ENCODE measurements at regions not wholly inside any gene's neighbourhood (a gene's known extent, or its start where the extent isn't known, plus 50 kb on each side); places are given as distances from the start of the nearest gene placed in this dataset.

- DNase-seq (ENCODE audit: low read depth, low spot score), result no peak
- ChIA-PET CTCF (interaction anchor here (1.3 kb wide), 1 partner anchor 201 kb away, joined by 4 read pairs; no protein-coding TSS in a partner anchor), POLR2A (no interaction called here)
- TF ChIP-seq CTCF (IDR thresholded peaks at IDR 0.05; ENCODE audit: insufficient read depth, low read length, missing control alignments), result no peak
- H3K4me3 ChIP-seq (ENCODE audit: low read depth, low read length), result no peak overlapping the region
Observed at GRCh38 chr3:115418583-115418982, 204.7 kb upstream of the GAP43 start.

GRCh38 chr3:115420086-115420485, 203.2 kb upstream of the GAP43 start:
- ChIA-PET CTCF (no interaction called here), POLR2A (interaction anchor here (0.7 kb wide), 1 partner anchor 229 kb away, joined by 3 read pairs; no protein-coding TSS in a partner anchor)
- no peak overlapping the region for H3K4me3 ChIP-seq (ENCODE audit: low read depth, low read length)
- no peak for DNase-seq (ENCODE audit: low read depth, low spot score)
- TF ChIP-seq CTCF (IDR thresholded peaks at IDR 0.05; ENCODE audit: insufficient read depth, low read length, missing control alignments), result no peak

GRCh38 chr3:115423170-115423569, 200.1 kb upstream of the GAP43 start:
- no peak for DNase-seq (ENCODE audit: low read depth, low spot score)
- no peak for TF ChIP-seq CTCF (IDR thresholded peaks at IDR 0.05; ENCODE audit: insufficient read depth, low read length, missing control alignments)
- H3K4me3 ChIP-seq (ENCODE audit: low read depth, low read length), result no peak overlapping the region
- CTCF ChIA-PET, result no interaction called here
- POLR2A ChIA-PET, result no interaction called here

GRCh38 chr3:115428841-115429240, 194.5 kb upstream of the GAP43 start:
- no peak for TF ChIP-seq CTCF (IDR thresholded peaks at IDR 0.05; ENCODE audit: insufficient read depth, low read length, missing control alignments)
- no peak for DNase-seq (ENCODE audit: low read depth, low spot score)
- ChIA-PET POLR2A (no interaction called here), CTCF (no interaction called here)
- H3K4me3 ChIP-seq (ENCODE audit: low read depth, low read length), result no peak overlapping the region

DNA sequence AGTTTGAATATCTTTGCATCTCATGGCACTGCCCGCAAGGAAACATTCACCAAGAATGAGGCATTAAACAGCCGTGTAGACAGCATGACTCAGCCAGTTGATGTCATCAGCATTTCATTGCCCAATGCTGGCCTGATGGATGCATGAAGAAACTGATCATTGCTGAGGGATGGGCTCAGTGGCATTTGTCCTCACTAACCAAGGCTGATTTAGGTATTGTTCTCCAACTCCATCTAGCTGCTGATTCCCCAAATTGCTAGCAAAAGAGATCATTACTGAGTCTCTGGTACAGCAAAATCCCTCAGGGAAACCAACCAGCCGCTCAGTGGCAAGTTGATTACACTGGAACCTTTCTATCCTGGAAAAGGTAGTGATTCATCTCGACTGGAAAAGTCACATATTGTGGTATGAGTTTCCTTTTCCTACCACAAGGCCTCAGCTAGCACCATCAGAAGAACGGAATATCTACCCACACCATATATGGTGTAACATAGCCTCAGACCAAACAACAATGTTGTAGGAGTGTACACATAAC, 186.5 kb upstream of the GAP43 start:
- no peak overlapping the region for H3K4me3 ChIP-seq (ENCODE audit: low read depth, low read length)
- POLR2A ChIA-PET, result interaction anchor here (0.9 kb wide), 1 partner anchor 35 kb away, joined by 3 read pairs; no protein-coding TSS in a partner anchor
- CTCF ChIA-PET, result interaction anchor here (0.8 to 8.3 kb wide), 12 partner anchors 10 to 381 kb away, joined by 3 to 55 read pairs (median 4); no protein-coding TSS in a partner anchor
- peak; percentile 48 for TF ChIP-seq CTCF (IDR thresholded peaks at IDR 0.05; ENCODE audit: insufficient read depth, low read length, missing control alignments)
- DNase-seq (ENCODE audit: low read depth, low spot score), result peak; percentile 92

DNA sequence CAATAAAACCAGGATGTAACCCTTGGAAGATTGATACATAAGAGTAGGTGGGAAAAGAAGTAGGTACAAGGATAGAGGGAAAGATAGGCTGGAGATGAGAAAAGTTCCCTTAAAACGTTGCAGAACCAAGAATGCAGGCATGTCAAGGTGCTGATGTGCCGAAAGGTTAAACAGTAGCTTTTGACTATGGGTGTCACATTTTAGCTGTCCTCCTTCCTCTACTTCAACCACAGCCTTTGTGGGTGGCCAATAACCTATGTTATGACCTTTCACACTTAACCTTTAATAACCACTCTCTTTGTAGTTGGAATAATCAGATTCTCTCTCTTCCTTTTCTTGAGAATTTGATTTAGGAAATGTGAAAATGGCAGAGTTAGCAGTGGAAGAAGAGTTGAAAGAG, 184.5 kb upstream of the GAP43 start:
- ChIA-PET POLR2A (no interaction called here), CTCF (interaction anchor here (0.7 to 8.3 kb wide), 3 partner anchors 13 to 220 kb away, joined by 3 to 55 read pairs (median 8); no protein-coding TSS in a partner anchor)
- H3K4me3 ChIP-seq (ENCODE audit: low read depth, low read length), result no peak overlapping the region
- no peak for TF ChIP-seq CTCF (IDR thresholded peaks at IDR 0.05; ENCODE audit: insufficient read depth, low read length, missing control alignments)
- no peak for DNase-seq (ENCODE audit: low read depth, low spot score)

Measured in AG04449 (cell line).